ENCODE measurements at regions not wholly inside any gene's neighbourhood (a gene's known extent, or its start where the extent isn't known, plus 50 kb on each side); places are given as distances from the start of the nearest gene placed in this dataset.

DNA sequence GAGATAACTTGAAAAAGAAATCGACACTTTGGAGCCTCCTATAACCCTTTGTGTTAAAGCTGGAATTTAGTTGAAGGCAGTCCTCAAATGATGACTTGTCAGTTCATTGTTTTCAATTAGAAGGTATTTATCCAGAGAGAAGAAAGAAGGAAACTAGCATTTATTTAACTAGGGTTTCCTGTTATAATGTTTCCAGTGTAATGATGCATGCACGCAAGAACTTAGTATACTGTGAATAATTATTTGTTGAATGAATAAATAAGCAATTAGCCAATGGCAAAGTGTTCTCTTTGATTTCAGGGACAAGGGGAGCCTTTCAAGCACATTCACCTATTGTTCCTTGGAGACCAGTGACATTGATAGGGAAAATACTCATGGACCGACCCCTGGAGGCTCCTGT, 307.4 kb downstream of the KLF5 start:
- DNase-seq: no peak

DNA sequence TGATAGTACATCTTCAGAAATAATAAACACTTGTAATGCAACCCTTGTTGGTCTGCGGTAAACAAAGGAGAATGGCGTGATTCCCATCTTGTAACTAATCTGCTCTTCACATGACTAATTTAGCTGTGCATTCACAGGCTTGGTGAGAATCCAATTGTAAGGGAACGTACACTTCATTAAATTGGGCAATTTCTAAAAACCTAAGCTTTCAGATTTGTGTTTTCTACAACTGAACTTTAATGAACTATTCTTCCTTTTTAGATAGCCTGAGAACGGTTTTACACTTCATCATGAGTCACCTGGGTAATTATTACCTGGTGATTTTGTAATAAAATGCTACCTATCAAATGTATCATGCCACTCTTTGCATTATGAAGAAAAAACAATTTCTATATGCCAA, 306.9 kb downstream of the KLF5 start:
- DNase-seq: no peak

DNA sequence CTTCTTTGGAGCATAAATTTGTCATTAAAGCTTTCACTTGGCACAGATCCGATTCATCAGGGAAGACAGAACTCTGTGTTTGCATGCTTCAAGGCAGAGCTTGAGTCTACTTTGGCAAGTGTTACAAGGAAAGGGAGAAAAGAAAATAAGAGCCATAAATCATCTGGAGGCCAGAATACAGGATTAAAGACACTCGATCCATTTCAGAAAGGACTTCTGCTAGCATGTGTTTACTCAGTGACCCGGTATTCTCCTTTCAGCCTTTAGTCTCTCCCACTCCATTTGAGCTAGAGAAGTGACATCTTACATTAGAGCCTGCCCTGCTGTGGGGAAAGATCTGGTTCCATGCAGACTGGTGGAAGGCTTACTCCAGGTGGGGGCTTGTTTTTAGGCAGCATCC, 306.4 kb downstream of the KLF5 start:
- no peak for DNase-seq

DNA sequence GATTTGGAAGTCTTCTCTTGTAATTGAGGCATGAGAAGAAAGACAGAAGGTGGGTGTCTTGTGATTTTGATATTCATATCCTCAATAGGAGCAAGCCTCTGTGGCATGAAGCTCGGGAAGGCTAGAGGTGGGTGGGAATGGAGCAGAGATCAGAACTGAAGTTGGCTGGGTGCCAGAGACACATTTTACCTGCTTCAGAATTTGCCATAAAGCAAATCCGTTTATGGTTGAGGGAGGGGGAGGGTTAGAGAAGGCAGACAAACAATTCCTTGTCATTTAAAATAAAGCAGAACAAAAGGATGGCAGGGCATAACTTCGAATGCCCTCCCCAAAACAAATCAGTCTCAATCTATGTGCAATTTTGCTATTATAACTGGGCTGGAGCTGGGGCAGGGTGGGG, 305.9 kb downstream of the KLF5 start:
- no peak for DNase-seq

DNA sequence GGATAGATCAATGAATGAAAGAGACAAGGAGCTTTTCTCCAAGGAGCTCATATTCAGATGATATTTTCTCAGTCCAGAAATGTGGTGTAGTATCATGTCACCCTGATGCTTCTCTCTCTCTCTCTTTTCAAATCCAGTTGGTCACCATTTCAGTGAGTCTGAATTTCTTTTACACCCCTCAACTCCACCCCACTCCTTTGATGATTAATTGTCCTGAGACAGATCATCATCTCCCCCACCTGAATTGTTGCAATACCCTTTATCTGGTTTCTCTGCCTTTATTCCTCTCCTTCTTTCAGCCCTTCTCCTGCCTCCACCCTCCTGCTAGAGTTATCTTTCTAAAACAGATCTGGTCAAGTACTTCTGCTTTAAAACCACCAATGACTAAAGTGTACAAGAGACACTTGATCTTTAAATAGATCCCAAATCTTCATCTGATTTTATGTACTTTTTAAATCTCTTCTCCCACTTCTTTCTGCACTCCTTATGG, 299.8 kb downstream of the KLF5 start:
- DNase-seq: no peak

DNA sequence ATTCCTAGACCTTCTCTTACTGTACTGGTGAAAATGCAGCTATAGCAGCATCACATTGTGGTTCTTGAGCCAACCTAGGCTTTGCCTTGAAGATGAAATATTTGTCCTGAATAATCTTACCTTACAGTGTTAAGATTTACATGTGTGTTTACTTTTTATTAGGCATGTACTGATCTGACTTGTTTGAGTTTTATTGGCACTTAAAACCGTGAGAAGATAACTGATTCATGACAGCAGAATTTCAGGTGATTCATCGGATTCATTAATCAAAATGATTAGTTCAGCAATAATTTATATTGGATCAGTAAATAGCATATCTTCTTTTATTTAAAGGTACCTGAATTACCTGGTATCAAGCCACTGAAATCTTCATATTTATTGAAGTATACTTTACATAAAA, 296.3 kb downstream of the KLF5 start:
- DNase-seq: no peak

DNA sequence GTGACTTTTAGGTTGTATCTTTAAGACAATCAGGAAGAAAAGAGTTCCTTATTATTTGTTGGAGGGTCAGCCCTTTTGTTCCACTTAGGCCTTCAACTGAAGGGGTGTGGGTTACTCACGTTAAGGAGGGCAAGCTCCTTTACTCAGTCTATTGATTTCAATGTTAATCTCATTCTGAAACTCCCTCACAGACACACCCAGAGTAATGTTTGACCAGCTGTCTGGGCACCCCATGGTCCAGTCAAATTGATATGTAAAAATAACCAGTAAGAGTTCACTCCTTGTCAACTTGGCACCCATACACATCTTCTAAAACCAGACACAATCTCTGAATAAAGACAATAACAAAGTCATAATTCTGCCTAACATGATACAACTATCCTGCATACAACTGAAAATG, 292.9 kb downstream of the KLF5 start:
- DNase-seq: no peak

DNA sequence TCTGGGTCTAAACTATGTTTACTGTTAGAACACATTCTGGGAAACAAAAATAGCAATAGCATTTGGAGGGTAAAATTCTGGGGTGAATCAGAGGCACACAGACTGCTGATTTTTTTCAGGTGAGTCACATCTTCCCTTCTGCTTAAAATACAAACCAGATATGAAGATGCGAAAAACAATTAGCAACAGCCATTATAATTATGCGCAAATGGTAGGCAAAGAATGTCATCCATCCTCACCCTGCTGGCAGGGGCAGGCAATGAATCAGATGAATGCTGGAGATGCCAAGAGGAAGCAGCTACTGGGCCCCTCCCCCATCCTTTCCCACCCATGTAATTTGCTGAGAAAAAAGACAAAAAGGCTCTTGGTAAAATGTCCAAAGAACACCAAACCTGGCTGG, 282.9 kb downstream of the KLF5 start:
- no peak for DNase-seq

DNA sequence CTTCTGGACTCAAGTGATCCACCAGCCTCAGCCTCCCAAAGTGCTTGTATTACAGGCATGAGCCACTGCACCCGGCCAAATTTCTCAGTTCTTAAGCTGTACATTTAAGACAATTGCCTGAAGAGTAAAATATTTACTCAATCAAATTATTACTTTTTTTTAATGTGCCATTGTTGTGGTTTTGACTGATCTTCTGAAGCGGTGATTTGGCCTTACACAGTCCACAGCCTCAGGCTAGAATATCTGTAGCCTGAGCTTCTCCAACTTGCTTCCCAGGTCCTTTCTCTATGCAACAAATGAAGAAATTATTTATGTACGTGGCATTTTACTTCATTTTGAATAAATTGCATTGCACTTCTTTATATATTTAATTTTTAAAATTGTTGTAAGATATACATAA, 281.3 kb downstream of the KLF5 start:
- DNase-seq: no peak

DNA sequence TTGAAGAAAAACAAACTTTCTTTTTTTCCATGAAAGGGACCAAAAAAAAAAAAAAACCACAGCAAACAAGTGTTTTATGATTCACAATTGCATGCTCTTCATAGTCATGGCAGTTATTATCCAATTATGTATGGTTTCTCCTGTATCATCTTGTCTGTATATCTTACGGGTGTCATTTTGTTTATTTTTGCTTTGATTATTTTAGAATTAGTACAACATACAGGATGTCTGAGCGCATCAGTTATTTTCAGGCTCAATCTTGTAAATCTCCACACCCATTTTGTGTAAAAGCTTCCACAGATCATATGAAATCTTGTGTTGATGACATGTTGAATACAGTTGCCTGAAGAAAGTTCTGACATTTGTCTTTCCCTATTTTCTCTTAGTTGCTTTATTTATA, 280.3 kb downstream of the KLF5 start:
- DNase-seq: no peak

DNA sequence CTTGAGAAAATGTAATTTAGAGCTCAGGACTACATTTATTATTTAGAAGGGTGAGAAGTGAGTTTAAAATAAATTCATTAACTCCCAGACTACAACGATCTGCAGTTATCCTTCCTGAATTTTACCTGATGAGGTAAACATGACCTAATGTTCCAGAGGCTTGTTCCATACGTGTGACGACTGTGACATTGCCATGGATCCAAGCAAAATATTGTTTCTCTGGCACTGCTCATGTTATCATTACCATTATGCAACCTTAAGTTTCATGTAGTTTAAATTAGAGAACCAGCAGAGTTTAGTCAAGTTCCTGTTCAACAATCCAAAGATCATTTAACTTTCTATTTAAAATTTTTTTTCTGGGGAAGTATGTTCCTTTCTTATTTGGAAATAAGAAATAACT, 279.6 kb downstream of the KLF5 start:
- DNase-seq: no peak

DNA sequence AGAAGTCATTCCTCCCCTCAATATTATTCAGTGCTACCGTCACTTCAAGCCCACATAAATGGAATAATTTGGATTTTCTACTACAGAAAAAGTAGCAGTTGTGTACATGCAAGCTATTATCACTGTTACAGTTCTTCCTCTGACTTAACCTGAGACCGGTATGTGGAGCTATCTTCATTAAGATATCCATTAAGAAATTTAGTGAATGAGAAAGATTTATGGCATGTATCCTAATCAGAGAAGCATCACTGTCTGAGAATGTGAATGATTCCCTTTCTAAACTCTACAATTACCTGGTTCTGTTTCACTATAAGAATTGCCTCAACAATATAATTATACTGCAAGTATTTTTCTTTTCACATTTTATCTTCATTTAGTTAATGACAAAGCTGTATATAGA, 278.7 kb downstream of the KLF5 start:
- no peak for DNase-seq

DNA sequence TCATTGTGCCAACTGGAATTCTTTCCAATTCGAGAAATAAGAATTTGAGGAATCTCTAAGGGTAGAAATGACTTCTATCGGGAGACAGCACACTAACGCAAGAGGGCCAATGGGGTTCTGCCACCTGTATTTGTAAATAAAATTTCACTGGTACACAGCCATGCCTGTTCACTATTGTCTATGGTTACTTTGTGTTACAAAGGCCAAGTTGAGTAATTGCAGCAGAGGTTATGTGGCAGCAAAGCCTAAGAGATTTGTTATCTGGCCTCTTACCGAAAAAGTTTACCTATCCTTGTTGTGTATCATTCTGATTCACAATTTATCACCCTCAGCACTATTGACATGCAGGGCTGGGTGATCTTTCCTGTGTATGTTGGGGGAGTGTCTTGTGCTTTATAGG, 278.0 kb downstream of the KLF5 start:
- DNase-seq: no peak

DNA sequence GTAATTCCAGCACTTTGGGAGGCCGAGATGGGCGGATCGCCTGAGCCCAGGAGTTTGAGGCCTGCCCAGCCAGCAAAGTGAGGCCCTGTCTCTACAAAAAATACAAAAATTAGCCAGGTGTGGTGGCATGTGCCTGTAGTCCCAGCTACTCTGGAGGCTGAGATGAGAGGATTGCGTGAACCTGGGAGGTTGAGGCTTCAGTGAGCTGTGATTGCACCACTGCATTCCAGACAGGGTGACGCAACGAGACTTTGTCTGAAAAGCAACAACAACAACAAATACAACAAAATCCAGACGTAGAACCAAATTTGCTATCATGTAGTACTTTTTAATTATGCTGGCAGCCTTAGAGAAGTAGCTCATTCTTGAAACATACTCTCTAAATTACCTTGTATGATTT, 277.1 kb downstream of the KLF5 start:
- no peak for DNase-seq

DNA sequence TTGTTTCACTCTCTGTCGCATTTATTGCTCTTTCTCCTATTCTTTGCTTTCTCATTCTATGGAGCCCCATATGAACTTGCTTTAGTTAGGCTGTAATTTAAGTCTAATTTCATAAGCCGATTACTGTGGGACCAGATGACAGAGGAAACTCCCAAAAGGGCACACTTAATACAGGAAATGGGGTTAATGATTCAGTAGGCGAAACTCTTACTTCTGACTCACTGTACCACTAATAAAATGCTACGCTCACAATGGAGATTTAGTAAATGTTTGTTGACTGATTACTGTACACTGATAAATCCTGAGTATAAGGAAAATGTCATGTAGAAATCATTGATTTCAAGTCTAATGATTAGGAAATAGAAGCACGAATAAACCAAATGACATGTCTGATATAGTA, 276.4 kb downstream of the KLF5 start:
- DNase-seq: no peak

DNA sequence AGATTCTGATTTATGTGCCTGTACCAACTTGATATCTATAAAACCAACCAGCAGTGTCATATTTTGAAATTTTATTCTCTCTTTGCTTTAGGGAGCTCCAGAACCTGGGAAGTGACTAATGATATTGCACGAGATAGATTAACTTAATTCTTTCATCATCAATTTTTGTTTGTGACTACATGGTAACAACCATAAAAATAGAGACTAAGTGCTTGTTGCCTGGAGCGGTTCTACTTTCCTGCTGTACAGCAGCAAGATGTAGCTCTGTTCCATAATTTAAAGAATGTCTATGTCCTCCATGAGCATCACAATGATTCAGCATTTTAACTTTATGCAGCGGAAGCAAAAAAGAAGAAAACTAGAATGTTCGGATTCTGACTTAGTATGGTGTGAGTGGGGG, 275.6 kb downstream of the KLF5 start:
- no peak for DNase-seq

DNA sequence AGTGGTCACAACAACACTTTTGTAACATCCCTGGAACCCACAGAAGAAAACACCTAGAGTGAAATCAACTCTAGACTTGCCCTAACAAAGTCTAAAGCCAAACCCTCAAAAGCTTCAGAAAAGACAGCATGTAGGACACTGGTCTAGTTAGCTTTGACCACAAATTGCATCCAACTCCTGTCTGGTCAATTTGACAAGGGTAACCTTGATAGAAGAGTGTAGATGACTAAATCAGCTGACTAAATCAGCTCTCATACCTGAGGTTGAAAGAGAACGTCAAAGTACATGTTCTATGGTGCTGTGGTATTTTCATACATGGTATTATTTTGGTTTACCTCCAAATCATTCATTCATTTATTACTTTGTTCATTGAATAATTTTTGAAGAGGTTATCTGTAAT, 272.8 kb downstream of the KLF5 start:
- no peak for DNase-seq

DNA sequence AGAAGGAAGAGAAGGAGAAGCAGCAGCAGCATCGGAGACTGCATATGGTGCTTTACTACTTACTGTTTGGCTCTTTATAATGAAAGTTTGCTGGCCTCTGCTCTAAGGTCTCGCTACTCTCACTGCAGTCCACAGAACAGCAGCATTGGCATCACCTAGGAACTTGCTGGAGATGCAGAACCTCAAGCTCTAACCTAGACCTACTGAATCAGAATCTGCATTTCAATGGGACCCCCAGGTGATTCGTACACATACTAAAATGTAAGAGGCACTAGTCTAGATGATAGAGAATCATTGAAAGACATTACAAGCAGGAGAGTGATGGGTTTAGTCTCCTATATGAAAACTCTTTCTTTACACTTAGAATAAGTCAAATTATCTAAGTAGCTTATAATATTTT, 270.6 kb downstream of the KLF5 start:
- no peak for DNase-seq

DNA sequence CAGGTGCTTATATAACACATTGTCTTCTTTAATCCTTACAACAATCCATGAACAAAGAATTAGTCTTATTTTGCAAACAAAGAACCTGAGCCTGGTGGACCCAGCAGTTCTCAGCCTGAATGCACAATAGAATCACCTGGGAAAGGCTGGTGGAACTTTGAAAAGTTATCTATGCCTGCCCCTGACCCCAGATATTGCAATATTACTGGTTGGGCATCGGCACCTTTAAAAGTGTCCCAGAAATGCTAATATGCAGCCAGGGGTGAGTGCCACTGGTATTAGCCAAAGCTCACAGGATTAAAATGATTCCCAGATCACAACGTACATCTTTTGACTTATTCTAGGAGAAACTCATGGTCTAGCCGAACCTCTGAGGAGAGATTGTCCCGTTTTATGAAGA, 268.8 kb downstream of the KLF5 start:
- DNase-seq: no peak

DNA sequence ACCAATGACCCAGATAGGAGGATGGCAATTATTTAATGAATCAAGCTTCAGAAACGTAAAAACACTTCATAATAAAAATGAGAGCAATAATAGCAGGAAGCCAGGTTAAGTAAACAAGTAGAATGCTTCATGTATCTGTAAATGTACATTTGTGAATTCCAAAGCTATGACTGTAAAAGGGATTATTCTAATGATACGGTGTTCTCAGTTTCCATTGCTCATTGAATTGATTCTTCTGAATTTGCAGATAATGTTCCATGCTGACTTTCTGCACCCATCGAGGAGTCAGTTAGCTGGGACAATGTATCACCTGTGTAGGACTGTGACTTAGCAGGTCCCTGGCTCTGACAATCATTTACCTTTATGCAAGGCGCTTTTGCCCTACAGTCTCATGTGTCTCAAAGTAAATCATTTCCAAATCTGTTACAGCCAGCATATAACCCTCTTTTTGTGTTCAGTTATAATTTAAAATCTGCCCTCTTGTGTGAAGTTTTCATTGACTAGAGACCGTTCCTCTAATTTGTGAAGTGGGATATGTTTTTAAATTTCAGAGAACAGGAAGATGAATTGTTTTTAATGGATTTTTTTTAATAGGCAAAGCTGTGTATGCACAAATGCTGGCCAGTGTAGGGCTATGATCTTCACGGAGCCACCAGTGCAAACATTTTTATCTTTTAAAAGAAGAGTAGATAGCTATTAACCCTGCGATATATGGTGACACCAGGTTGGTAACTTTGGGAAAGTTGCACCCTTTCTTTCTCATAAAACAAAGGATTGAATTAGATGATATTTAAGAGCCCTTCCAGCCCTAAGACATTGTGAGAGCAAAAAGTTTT, 267.1 kb downstream of the KLF5 start:
- DNase-seq: no peak

DNA sequence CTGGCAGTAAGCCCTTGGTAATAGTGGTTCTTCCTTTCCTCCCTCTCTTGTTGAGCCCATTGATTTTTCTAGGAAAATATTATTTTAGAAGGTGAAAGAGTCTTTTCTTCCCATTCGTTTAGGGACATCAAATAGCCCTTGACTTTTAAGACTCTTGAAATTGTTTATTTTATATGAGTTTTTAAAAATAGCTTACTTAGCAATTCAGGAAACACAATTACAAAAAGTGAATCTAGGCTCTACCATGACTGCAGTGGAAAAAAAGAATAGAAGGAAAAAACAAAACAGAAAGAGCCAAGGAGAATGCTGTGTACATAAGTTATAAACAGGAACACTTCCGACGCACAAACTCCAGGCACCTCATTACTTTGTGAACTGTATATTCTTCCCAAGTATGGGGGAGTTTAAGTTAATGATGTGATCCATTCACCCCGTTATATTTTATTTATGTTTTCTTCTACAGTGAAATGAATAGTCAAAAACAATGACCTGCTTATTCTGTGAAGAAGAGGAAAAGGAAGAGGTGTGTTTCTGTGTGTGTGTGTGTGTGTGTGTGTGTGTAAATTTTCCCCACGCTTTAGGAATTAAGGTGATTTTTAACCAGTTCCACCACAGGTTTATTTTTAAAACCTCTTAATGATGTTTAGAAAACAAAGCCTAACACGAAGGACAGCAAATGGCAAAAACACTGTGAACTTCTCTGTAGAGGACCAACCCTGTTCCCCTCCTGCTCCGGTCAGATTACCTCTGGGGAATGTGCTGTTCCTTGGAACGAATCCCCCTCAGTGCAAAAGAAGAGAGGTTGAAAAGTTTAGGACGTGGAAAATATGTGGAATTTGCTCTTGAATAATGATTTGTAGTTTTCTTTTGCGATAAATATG, 266.3 kb downstream of the KLF5 start:
- DNase-seq: no peak

DNA sequence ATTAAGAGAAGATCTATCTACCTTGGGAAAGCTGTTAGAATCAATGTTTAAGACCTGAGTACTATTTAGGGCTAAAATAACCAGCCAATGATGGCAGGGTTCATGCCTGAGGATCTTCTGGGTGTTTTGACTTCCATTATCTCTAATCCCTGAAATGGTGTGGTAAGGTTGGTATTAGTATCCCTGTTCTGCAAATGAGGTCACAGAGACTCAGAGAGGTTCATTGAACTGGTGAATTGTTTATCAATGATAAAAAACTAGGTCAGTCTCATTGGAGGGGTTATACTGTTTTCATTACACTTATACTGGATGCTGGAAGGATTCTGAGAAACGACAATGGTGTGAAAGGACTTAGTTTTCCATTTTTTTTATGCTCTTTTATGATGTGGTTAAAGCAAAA, 264.8 kb downstream of the KLF5 start:
- DNase-seq: no peak

DNA sequence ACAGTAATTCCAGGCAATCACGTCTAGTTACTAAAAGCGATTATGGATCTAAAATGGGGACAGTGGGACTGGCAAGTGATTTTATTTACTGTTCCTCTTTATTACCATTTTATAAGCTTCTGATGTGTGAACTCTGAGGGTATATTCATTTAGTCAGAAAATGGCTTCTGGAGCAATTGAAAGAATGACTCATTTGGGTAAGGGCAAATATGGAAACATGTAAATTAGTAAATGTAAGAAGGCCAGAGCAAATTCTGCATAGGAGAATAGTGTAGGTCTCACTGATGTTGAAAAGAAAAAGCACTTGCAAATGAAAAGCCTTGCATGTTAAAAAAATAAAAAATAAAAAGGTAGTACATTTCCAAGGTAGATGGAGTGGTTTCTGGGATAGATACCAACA, 262.2 kb downstream of the KLF5 start:
- no peak for DNase-seq

DNA sequence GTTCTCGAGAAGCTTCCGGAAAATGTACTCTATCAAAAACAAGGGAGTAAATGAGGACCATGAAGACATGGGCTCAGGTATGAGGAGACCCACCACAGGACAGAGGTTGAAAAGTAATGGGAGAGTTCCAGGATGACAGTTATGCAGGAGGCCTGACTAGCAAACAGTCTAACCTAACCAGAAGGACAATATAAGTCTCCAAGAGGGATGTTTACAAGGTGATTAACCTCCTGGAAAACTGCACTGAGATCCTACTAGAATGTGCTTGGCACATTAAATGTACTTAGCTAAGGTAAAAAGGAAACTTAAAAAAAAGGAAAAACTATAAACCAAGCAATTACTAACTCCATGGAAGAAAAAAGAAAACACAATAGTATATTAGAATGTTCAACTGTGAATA, 258.3 kb downstream of the KLF5 start:
- DNase-seq: no peak
